GM12874 (cell line): ENCODE measurements at regions not wholly inside any gene's neighbourhood (a gene's known extent, or its start where the extent isn't known, plus 50 kb on each side); places are given as distances from the start of the nearest gene placed in this dataset.

Source experiments
- TF ChIP-seq, protein P1 (sequence below): IDR thresholded peaks from 2 replicates; pipeline ENCODE4 v1.5.1; 2011; ENCODE audit warnings: low read depth, mild to moderate bottlenecking, control low read depth, low read length, moderate library complexity; ENCODE audit not compliant: insufficient read depth

DNA sequence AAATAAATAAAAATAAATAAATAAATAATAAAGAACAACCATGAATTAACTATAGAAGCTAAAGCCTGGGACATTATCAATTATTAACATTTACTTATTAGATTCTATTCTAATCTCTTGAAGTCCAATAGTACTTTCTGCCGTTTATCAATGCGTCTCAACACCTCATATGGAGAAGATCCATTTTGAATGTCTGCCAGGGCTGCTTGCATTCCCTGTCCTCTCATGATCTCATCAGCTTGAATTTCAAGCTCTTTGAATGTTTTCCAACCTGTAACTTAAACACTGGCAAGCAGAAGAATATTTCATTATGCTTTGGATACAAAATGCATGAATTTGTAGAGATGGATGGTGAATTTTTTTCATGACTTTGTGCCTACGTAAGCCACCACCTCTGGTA lies 191.9 kb upstream of the ANKFN1 start:
- TF ChIP-seq, protein P1, sequence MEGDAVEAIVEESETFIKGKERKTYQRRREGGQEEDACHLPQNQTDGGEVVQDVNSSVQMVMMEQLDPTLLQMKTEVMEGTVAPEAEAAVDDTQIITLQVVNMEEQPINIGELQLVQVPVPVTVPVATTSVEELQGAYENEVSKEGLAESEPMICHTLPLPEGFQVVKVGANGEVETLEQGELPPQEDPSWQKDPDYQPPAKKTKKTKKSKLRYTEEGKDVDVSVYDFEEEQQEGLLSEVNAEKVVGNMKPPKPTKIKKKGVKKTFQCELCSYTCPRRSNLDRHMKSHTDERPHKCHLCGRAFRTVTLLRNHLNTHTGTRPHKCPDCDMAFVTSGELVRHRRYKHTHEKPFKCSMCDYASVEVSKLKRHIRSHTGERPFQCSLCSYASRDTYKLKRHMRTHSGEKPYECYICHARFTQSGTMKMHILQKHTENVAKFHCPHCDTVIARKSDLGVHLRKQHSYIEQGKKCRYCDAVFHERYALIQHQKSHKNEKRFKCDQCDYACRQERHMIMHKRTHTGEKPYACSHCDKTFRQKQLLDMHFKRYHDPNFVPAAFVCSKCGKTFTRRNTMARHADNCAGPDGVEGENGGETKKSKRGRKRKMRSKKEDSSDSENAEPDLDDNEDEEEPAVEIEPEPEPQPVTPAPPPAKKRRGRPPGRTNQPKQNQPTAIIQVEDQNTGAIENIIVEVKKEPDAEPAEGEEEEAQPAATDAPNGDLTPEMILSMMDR, result no peak

DNA sequence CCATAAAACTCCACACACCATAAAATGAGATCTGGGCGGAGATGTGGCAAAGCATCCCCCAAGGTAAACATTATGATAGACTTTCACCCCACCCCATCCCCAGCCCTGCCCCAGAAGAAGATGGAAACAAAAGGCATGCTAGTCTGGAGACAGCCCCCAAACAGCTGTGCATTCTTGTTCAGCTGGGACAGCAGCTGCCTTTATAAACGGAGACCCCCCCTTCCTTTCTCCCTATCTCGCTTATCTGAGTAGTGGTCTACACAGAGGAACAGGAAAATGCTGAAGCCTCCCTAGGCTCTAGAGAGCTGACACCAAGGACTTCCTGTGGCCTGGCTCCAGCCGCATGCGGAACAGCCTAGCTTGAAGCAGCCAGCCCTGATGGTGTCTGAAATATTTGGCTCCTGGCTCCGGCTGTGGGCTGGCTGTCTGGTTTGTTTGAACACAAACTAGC lies 190.3 kb upstream of the ANKFN1 start:
- TF ChIP-seq, protein P1, result no peak

DNA sequence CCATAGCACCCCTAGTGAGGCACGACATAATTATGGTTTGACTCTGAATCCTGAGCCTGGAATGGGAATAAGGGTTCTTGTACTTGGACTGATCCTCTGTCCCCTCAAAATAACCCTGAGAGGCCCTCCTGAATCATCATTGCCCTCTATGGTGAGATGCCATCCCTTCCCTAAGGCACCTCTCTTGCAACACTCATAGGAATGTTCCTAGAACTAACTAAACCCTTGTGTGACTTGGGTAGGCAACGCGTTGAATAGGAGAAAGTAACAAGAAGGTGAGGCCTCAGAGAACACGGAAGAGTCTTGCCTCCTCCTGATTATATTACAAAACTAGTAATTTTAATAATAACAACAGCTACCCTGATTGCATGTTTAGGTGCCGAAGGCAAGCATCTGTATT lies 189.1 kb upstream of the ANKFN1 start:
- TF ChIP-seq, protein P1, result no peak

DNA sequence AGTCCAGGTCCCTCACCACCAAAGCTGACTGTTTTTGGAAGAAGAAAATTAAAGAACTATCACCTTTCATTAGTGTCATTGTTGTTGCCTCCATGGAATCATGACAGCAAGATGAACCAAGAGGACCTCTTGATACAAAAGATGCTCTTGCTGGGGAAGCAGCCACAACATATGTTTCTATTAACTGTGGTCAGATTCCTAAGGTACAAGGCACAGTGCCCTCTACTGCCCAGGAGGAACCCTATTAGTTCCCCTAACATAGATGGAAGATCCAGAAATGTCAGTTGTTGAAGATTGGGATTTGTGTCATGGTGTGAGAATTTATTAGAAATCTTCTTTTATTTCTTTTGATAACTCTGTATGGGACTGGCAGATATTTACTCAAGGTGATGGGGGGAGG lies 188.2 kb upstream of the ANKFN1 start:
- TF ChIP-seq, protein P1, result no peak

DNA sequence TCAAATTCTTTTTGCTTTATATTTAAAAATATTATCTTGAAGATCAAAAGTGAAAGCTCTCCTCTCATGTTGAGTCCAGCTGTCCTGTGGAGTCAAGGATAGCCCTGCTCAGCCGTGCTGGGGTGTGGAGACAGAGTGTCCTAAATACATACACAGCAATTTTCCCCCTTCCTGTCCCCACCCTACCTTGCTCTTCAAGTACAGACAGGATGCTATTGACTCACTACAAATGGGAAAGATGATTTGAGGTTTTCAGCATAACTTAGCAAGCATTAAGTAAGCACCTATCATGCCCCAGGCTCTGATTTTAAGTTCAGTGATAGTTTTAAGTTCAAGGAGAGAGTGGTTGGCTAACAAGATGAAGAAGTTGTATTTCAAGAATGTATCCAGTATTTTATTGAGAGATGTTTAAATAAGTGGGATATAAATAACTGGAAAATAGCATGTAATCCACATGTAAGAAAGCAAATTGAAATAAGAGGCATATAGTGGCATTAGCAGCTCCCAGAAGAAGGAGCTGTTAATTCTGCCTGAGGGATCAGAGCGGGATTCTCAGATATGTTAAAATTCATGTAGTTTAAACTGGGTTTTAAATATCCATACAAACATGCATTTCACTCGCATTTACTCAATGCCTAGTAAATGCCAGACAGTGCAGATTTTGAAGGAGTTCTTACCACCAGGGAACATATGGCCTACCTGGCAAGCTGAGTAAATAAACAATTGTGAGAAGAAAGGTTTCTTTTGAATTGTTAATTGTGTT lies 183.5 kb upstream of the ANKFN1 start:
- TF ChIP-seq, protein P1, result no peak

DNA sequence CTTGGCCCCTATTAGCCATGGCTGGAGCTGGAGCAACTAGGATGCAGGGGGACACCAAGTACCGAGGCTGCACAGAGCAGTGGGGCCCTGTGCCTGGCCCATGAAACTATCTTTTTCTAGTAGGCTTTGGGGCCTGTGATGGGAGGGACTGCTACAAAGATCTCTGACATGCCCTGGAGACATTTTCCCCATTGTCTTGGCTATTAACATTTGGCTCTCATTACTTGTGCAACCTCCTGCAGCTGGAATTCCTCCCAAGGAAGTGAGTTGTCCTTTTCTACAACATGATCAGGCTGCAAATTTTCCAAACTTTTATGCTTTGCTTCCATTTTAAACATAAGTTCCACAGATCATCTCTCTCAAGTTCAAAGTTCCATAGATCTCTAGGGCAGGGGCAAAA lies 174.7 kb upstream of the ANKFN1 start:
- TF ChIP-seq, protein P1, result no peak

DNA sequence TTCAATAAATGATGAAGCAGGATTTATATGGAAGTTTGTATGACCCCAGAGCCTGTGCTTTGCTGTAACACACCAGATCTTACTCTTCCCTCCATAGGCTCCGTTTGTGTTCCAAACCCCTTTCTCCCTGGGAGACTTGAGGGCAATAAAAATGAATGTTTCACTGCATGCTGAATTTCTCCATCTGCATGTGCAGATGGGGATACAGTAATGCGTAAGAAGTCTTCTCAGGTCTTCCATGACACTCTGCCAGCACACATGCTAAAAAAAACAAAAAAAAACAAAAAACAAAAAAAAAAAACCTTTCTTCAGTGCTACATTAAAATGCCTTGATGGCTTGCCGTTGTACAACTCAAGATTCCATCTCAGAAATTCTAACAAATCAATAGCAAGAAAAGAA lies 170.2 kb upstream of the ANKFN1 start:
- TF ChIP-seq, protein P1, result no peak
